HG03159 (cell line): ENCODE measurements at regions not wholly inside any gene's neighbourhood (a gene's known extent, or its start where the extent isn't known, plus 50 kb on each side); places are given as distances from the start of the nearest gene placed in this dataset.

ENCODE experiments used
- ATAC-seq: cut with Tn5 transposase; IDR thresholded peaks from one replicate; pipeline ENCODE4 v1.9.1; 2021; ENCODE audit warnings: mild to moderate bottlenecking, moderate library complexity; ENCODE audit not compliant: unreplicated experiment

GRCh38 chr6:131382631-131383030, 190.4 kb upstream of the ARG1 start:
- ATAC-seq, result no peak

- no peak for ATAC-seq
Observed at GRCh38 chr6:131383421-131384411, 189.3 kb upstream of the ARG1 start.

GRCh38 chr6:131387562-131388447, 185.2 kb upstream of the ARG1 start:
- no peak for ATAC-seq

GRCh38 chr6:131390322-131390721, 182.7 kb upstream of the ARG1 start:
- ATAC-seq, result no peak

GRCh38 chr6:131391116-131391515, 181.9 kb upstream of the ARG1 start:
- ATAC-seq, result no peak

- ATAC-seq, result no peak
Observed at GRCh38 chr6:131393433-131393832, 179.6 kb upstream of the ARG1 start.

GRCh38 chr6:131394768-131395432, 178.1 kb upstream of the ARG1 start:
- no peak for ATAC-seq

- no peak for ATAC-seq
Observed at GRCh38 chr6:131398176-131398575, 174.8 kb upstream of the ARG1 start.

- ATAC-seq, result no peak
Observed at GRCh38 chr6:131399433-131399832, 173.6 kb upstream of the ARG1 start.

- ATAC-seq, result no peak
Observed at GRCh38 chr6:131400054-131400778, 172.8 kb upstream of the ARG1 start.

- ATAC-seq, result no peak
Observed at GRCh38 chr6:131400779-131401496, 172.1 kb upstream of the ARG1 start.

GRCh38 chr6:131408811-131409210, 164.2 kb upstream of the ARG1 start:
- ATAC-seq, result no peak

GRCh38 chr6:131410785-131411184, 162.2 kb upstream of the ARG1 start:
- no peak for ATAC-seq

GRCh38 chr6:131412960-131413830, 159.8 kb upstream of the ARG1 start:
- ATAC-seq, result no peak

GRCh38 chr6:131413831-131414191, 159.2 kb upstream of the ARG1 start:
- ATAC-seq, result no peak

- no peak for ATAC-seq
Observed at GRCh38 chr6:131414956-131415355, 158.1 kb upstream of the ARG1 start.

- ATAC-seq, result no peak
Observed at GRCh38 chr6:131418441-131418840, 154.6 kb upstream of the ARG1 start.

- ATAC-seq, result no peak
Observed at GRCh38 chr6:131419702-131420101, 153.3 kb upstream of the ARG1 start.

GRCh38 chr6:131424016-131424415, 149.0 kb upstream of the ARG1 start:
- no peak for ATAC-seq
